Trophoblast cell (in vitro differentiated cells and primary cell): ENCODE measurements at regions not wholly inside any gene's neighbourhood (a gene's known extent, or its start where the extent isn't known, plus 50 kb on each side); places are given as distances from the start of the nearest gene placed in this dataset.
"Not testable (repeated sequence)": the region's sequence is repeated elsewhere in the genome, so short reads cannot be mapped to it uniquely, and the experiment has no call there.

Experiments
- DNase-seq, 2 donors: peaks; one replicate each; pipeline ENCODE4 v3.0.0-alpha.2; 2016
- H2AFZ ChIP-seq: 2 replicates; pipeline ENCODE4 v1.6.1; 2013; ENCODE audit warnings: low read length, moderate library complexity, mild to moderate bottlenecking; ENCODE audit not compliant: insufficient read depth, poor library complexity
- H2AK5ac ChIP-seq: 2 replicates; pipeline ENCODE4 v1.6.1; 2013; ENCODE audit warnings: mild to moderate bottlenecking, low read length
- H2BK120ac ChIP-seq: 2 replicates; pipeline ENCODE4 v1.6.1; 2013; ENCODE audit warnings: low read length, mild to moderate bottlenecking, moderate library complexity; ENCODE audit not compliant: insufficient read depth, poor library complexity
- H2BK12ac ChIP-seq: 2 replicates; pipeline ENCODE4 v1.6.1; 2013; ENCODE audit warnings: mild to moderate bottlenecking, low read length, moderate library complexity
- H2BK5ac ChIP-seq: 2 replicates; pipeline ENCODE4 v1.6.1; 2013; ENCODE audit warnings: low read length, low read depth, moderate library complexity, mild to moderate bottlenecking; ENCODE audit not compliant: poor library complexity
- H3K14ac ChIP-seq: 2 replicates; pipeline ENCODE4 v1.6.1; 2013; ENCODE audit warnings: mild to moderate bottlenecking, low read length
- H3K18ac ChIP-seq: 2 replicates; pipeline ENCODE4 v1.6.1; 2013; ENCODE audit warnings: mild to moderate bottlenecking, low read length
- H3K23ac ChIP-seq: 2 replicates; pipeline ENCODE4 v1.6.1; 2013; ENCODE audit warnings: low read length
- H3K27ac ChIP-seq: 2 replicates; pipeline ENCODE4 v1.5.1; 2013; ENCODE audit warnings: low read depth, mild to moderate bottlenecking, inconsistent platforms, low read length, moderate library complexity
- H3K27me3 ChIP-seq: 2 replicates; pipeline ENCODE4 v1.6.1; 2013; ENCODE audit warnings: inconsistent platforms, mild to moderate bottlenecking, low read length, moderate library complexity; ENCODE audit not compliant: insufficient read depth
- H3K36me3 ChIP-seq, 2 experiments: 1 replicate in 1 of 2; 2 replicates in 1 of 2; pipeline ENCODE4 v1.6.1; 2013; ENCODE audit warnings: low read length in 2 of 2, mild to moderate bottlenecking in 2 of 2, moderate library complexity in 1 of 2; ENCODE audit not compliant: insufficient read depth in 2 of 2, control insufficient read depth in 1 of 2
- H3K4ac ChIP-seq: 2 replicates; pipeline ENCODE4 v1.6.1; 2013; ENCODE audit warnings: low read depth, mild to moderate bottlenecking, low read length, moderate library complexity
- H3K4me1 ChIP-seq, 2 experiments: 1 replicate in 1 of 2; 2 replicates in 1 of 2; pipeline ENCODE4 v1.6.1; 2013; ENCODE audit warnings: low read length in 2 of 2, mild to moderate bottlenecking in 2 of 2, moderate library complexity in 1 of 2; ENCODE audit not compliant: insufficient read depth in 2 of 2, control insufficient read depth in 1 of 2
- H3K4me2 ChIP-seq: 2 replicates; pipeline ENCODE4 v1.6.1; 2013; ENCODE audit warnings: inconsistent platforms, mild to moderate bottlenecking, low read length, moderate library complexity
- H3K4me3 ChIP-seq: 2 replicates; pipeline ENCODE4 v1.5.1; 2013; ENCODE audit warnings: mild to moderate bottlenecking, low read depth, low read length, inconsistent platforms
- H3K79me1 ChIP-seq: one replicate; pipeline ENCODE4 v1.6.1; 2013; ENCODE audit warnings: low read length
- H3K79me2 ChIP-seq: 2 replicates; pipeline ENCODE4 v1.6.1; 2013; ENCODE audit warnings: low read length, mild to moderate bottlenecking; ENCODE audit not compliant: control insufficient read depth, insufficient read depth, poor library complexity
- H3K9ac ChIP-seq: 2 replicates; pipeline ENCODE4 v1.6.1; 2013; ENCODE audit warnings: mild to moderate bottlenecking, low read length
- H3K9me3 ChIP-seq: 2 replicates; pipeline ENCODE4 v1.6.1; 2013; ENCODE audit warnings: low read depth, mild to moderate bottlenecking, control low read depth, inconsistent platforms, low read length; ENCODE audit not compliant: insufficient read depth
- H4K12ac ChIP-seq: 2 replicates; pipeline ENCODE4 v1.6.1; 2013; ENCODE audit warnings: low read depth, mild to moderate bottlenecking, low read length, moderate library complexity
- H4K8ac ChIP-seq: 2 replicates; pipeline ENCODE4 v1.6.1; 2013; ENCODE audit warnings: low read depth, mild to moderate bottlenecking, low read length, moderate library complexity
- H4K91ac ChIP-seq: one replicate; pipeline ENCODE4 v1.6.1; 2013; ENCODE audit warnings: low read depth, mild to moderate bottlenecking, low read length, moderate library complexity
- WGBS: extraction: QIAGEN DNeasy Blood & Tissue Kit; methylation state at CpG from one replicate; pipeline ENCODE4 v1.1.7; 2013; ENCODE audit warnings: missing lambda C conversion rate; ENCODE audit not compliant: insufficient read length, insufficient coverage; ENCODE audit errors: extremely low coverage; 5-methylcytosine and 5-hydroxymethylcytosine counted together

DNA sequence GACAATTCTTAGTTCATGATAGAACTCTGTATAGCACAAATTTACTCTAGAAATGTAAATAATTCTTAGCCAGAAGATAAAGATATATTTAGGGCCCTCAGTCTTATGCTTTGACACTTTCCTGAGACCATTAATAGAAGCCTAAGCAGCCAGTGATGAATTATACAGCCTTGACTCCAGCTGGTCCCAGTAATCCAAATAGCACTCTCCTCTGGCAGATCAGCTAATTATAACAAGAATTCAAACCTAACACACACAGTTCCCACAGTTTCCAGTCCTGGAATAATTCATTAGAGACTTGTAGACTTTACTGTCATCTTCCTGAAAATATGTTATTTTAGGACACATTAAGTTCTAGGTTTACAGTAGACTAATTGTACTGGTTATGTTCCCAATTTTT is 50.4 kb downstream of the SHOC1 start:
- no peak overlapping the region for H3K4me2 ChIP-seq
- no peak overlapping the region for H4K91ac ChIP-seq
- no peak overlapping the region for H3K27ac ChIP-seq
- H3K14ac ChIP-seq = no peak overlapping the region
- no peaks in the 10 kb centered on the region for H3K9me3 ChIP-seq
- no peak overlapping the region for H2BK5ac ChIP-seq
- H2AFZ ChIP-seq = no peak overlapping the region
- H3K79me2 ChIP-seq = no peaks in the 10 kb centered on the region
- H3K23ac ChIP-seq = no peak overlapping the region
- no peak for DNase-seq
- H3K4me3 ChIP-seq = no peak overlapping the region
- H3K27me3 ChIP-seq = no peaks in the 10 kb centered on the region
- H3K18ac ChIP-seq = no peak overlapping the region
- H2BK120ac ChIP-seq = no peak overlapping the region
- H3K4me1 ChIP-seq = no peaks in the 10 kb centered on the region
- no peak overlapping the region for H4K8ac ChIP-seq
- no peak overlapping the region for H2BK12ac ChIP-seq
- H3K79me1 ChIP-seq = no peaks in the 10 kb centered on the region
- H2AK5ac ChIP-seq = no peak overlapping the region
- no peak overlapping the region for H3K4ac ChIP-seq
- H3K9ac ChIP-seq = no peak overlapping the region
- H4K12ac ChIP-seq = no peak overlapping the region
- no peaks in the 10 kb centered on the region for H3K36me3 ChIP-seq

DNA sequence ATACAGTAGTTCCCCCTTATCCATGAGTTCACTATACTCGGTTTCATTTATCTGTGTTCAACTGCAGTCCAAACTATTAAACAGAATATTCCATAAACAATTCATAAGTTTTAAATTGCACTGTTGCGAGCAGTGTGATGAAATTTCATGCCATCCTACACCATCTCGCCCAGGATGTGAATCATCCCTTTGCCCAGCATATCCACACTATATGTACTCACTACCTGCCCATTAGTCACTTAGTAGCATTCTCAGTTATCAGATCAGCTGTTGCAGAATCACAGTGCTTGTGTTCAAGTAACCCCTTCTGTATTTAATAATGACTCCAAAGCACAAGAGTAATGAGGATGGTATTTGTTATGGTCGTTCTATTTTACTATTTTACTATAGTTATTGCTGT is 51.5 kb downstream of the SHOC1 start:
- no peak overlapping the region for H2BK5ac ChIP-seq
- H3K4me1 ChIP-seq = no peaks in the 10 kb centered on the region
- no peaks in the 10 kb centered on the region for H3K79me1 ChIP-seq
- no peaks in the 10 kb centered on the region for H3K9me3 ChIP-seq
- no peak overlapping the region for H2BK120ac ChIP-seq
- DNase-seq = peak; percentile 22 to 58
- H3K4me3 ChIP-seq = no peak overlapping the region
- H3K4me2 ChIP-seq = no peak overlapping the region
- H3K14ac ChIP-seq = no peak overlapping the region
- H4K8ac ChIP-seq = no peak overlapping the region
- H3K36me3 ChIP-seq = no peaks in the 10 kb centered on the region
- no peak overlapping the region for H4K91ac ChIP-seq
- WGBS = no CpG with 5 or more reads among the region's 4 CpGs
- no peak overlapping the region for H2AK5ac ChIP-seq
- H3K23ac ChIP-seq = no peak overlapping the region
- H3K79me2 ChIP-seq = no peaks in the 10 kb centered on the region
- H3K27ac ChIP-seq = no peak overlapping the region
- no peak overlapping the region for H2AFZ ChIP-seq
- H3K27me3 ChIP-seq = no peaks in the 10 kb centered on the region
- H3K4ac ChIP-seq = no peak overlapping the region
- no peak overlapping the region for H3K18ac ChIP-seq
- H2BK12ac ChIP-seq = no peak overlapping the region
- no peak overlapping the region for H3K9ac ChIP-seq
- H4K12ac ChIP-seq = no peak overlapping the region

DNA sequence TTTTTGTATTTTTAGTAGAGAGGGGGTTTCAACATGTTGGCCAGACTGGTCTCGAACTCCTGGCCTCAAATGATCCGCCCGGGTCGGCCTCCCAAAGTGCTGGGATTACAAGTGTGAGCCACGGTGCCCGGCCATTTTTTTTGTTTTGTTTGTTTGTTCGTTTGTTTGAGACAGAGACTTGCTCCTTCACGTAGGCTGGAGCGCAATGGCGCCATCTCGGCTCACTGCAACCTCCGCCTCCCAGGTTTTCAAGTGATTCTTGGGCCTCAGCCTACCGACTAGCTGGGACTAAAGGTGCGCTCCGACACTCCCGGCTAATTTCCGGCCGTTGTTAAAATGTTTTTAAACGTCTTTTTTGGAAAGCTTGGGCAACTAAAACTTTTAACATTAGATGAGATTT is 54.0 kb downstream of the SHOC1 start:
- no peaks in the 10 kb centered on the region for H3K27me3 ChIP-seq
- no peak overlapping the region for H3K14ac ChIP-seq
- no peaks in the 10 kb centered on the region for H3K36me3 ChIP-seq
- H4K91ac ChIP-seq = no peak overlapping the region
- no peaks in the 10 kb centered on the region for H3K79me2 ChIP-seq
- no peak overlapping the region for H3K23ac ChIP-seq
- no peak overlapping the region for H3K9ac ChIP-seq
- no peak overlapping the region for H4K12ac ChIP-seq
- H3K27ac ChIP-seq = no peak overlapping the region
- H3K4me2 ChIP-seq = no peak overlapping the region
- H2BK120ac ChIP-seq = no peak overlapping the region
- H2AFZ ChIP-seq = no peak overlapping the region
- H3K9me3 ChIP-seq = no peaks in the 10 kb centered on the region
- no CpG with 5 or more reads among the region's 19 CpGs for WGBS
- no peak overlapping the region for H2BK5ac ChIP-seq
- H3K18ac ChIP-seq = no peak overlapping the region
- DNase-seq = peak in 1 of 2 donors; percentile 21
- H2AK5ac ChIP-seq = no peak overlapping the region
- no peaks in the 10 kb centered on the region for H3K79me1 ChIP-seq
- no peaks in the 10 kb centered on the region for H3K4me1 ChIP-seq
- no peak overlapping the region for H3K4me3 ChIP-seq
- H3K4ac ChIP-seq = no peak overlapping the region
- H4K8ac ChIP-seq = no peak overlapping the region
- no peak overlapping the region for H2BK12ac ChIP-seq

DNA sequence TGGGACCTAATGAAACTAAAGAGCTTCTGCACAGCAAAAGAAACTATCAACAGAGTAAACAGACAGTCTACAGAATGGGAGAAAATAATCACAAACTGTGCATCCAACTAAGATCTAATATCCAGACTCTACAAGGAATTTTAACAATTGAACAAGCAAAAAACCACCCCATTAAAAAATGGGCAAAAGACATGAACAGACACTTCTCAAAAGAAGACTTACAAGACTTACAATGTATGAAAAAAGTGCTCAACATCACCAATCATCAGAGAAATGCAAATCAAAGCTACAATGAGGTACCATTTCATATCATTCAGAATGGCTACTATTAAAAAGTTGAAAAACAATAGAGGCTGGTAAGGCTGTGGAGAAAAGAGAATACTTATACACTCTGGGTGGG is 58.0 kb downstream of the SHOC1 start:
- Histone ChIP-seq H2AFZ (no peak overlapping the region), H3K27me3 (no peaks in the 10 kb centered on the region), H3K79me1 (no peaks in the 10 kb centered on the region), H3K4ac (no peak overlapping the region), H3K23ac (no peak overlapping the region), H3K18ac (no peak overlapping the region), H3K4me1 (no peaks in the 10 kb centered on the region), H2AK5ac (no peak overlapping the region), H3K14ac (no peak overlapping the region), H3K4me3 (no peak overlapping the region), H3K4me2 (no peak overlapping the region), H4K8ac (no peak overlapping the region), H3K9ac (no peak overlapping the region), H2BK120ac (no peak overlapping the region), H3K36me3 (no peaks in the 10 kb centered on the region), H2BK12ac (no peak overlapping the region), H4K91ac (no peak overlapping the region), H3K79me2 (no peaks in the 10 kb centered on the region), H3K9me3 (no peaks in the 10 kb centered on the region), H4K12ac (no peak overlapping the region), H2BK5ac (no peak overlapping the region), H3K27ac (no peak overlapping the region)
- DNase-seq = no peak

DNA sequence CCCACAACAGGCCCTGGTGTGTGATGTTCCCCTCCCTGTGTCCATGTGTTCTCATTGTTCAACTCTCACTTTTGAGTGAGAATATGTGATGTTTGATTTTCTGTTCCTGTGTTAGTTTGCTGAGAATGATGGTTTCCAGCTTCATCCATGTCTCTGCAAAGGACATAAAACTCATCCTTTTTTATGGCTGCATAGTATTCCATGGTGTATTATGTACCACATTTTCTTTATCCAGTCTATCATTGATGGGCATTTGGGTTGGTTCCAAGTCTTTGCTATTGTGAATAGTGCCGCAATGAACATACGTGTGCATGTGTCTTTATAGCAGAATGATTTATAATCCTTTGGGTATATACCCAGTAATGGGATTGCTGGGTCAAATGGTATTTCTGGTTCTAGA is 59.4 kb downstream of the SHOC1 start:
- H3K79me2 ChIP-seq, H3K4me2 ChIP-seq, H2BK5ac ChIP-seq, H3K18ac ChIP-seq, H4K12ac ChIP-seq, H2AFZ ChIP-seq, H3K14ac ChIP-seq, H3K4me1 ChIP-seq, H3K4ac ChIP-seq, H3K23ac ChIP-seq, H3K27ac ChIP-seq, H3K27me3 ChIP-seq, DNase-seq, H2AK5ac ChIP-seq, H4K8ac ChIP-seq, H2BK12ac ChIP-seq, H3K79me1 ChIP-seq, H3K9me3 ChIP-seq, H2BK120ac ChIP-seq, H3K4me3 ChIP-seq, H3K36me3 ChIP-seq, H4K91ac ChIP-seq, H3K9ac ChIP-seq: not testable (repeated sequence)
- WGBS = no CpG with 5 or more reads among the region's 2 CpGs
